Astrocyte of the hippocampus (primary cell): ENCODE measurements at regions not wholly inside any gene's neighbourhood (a gene's known extent, or its start where the extent isn't known, plus 50 kb on each side); places are given as distances from the start of the nearest gene placed in this dataset.

Source experiments
- DNase-seq: peaks from one replicate; pipeline ENCODE4 v3.0.0; 2011; ENCODE audit warnings: low read depth, low spot score

- no peak for DNase-seq
Measured at GRCh38 chr5:2131826-2132496, 249.2 kb upstream of the IRX4 start.

DNA sequence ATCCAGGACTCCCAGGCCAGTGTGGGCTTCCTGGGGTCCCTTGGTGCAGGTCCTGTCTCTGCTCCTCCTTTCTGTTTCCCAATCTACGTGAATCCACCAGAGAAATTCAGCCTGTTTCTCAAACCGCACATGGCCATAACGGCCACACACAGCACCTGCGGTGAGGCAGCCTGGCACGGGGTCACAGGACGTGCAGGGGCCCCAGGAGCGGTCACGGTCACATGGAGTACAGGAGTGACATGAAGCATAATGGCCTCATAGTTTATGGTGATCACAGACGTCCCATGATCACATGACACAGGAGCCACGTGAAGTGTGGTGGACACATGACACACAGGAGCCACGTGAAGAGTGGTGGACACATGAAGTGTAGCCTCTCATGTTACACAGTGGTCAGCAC lies 248.5 kb upstream of the IRX4 start:
- no peak for DNase-seq

GRCh38 chr5:2130361-2130760 lies 247.6 kb upstream of the IRX4 start:
- no peak for DNase-seq

DNA sequence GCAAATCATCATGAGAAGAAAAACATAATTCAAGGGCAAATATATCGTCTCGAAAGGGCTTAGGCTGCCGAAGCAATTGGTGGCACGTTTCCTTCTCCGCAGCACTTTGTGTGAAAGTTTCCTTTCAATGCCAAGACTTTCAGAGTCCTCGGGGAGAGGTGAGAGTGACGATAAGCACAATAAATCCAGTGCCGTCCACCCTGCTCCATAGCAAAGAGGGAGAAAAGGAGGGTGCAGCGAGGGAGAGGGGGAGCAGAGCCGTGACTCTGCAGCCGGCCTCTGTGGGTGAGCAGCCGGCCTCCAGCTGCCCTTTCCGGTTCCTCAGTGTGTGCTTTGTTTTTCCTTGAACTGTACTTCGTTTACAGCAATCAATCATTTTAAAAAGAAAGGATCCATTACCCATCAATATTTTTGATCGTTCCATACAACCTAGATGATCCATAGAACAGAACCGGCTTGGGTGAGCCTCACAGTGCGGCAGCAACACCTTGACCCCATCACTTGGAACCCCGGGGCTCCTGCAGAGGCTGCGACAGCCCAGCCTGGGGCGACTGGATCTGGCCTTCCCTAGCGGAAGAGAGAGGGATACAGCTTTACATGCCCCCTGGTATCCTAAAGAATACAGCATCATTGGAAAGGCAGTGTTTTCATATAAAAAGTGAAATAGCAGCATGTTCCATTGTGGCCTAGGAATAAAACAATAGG lies 247.0 kb upstream of the IRX4 start:
- no peak for DNase-seq

- no peak for DNase-seq
Measured at GRCh38 chr5:2128686-2129355, 246.1 kb upstream of the IRX4 start.

DNA sequence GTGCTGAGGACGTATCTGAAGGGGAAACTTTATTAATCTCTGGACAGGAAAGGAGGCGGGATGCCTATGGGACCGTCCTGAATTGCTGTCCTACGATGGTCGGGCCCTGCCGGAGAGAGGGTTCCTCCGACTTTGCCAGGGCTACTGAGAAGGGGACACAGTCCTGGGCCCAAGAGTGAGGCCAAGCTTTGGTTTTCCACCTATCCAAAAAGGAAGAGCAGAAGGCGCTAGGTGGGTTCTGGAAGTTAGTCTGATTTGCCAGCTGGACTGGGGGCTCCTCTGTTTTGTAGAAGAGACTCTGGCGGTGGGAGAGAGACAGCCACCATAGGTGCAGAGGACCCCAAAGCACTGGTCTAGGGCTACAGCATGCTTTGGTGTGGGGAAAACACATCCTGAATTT lies 243.8 kb upstream of the IRX4 start:
- no peak for DNase-seq

DNA sequence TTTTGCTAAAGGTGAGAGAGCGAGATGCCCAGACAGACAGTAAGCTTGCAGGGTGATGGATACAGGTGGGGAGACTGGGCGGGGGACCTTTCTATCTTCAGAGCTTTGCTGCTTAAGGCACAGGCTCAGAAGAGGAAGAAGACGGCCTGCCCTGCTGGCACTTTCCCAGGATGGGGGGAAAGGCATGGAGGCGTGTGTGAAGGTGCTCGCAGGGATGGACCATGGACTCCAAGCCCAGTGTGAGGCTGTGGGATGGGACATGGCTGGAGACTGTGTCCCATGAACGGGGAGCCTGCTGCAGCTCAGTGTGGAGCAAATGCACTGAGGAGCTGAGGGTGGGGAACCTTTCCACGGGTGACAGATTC lies 243.2 kb upstream of the IRX4 start:
- DNase-seq = no peak

- no peak for DNase-seq
Measured at GRCh38 chr5:2125171-2125900, 242.6 kb upstream of the IRX4 start.

DNA sequence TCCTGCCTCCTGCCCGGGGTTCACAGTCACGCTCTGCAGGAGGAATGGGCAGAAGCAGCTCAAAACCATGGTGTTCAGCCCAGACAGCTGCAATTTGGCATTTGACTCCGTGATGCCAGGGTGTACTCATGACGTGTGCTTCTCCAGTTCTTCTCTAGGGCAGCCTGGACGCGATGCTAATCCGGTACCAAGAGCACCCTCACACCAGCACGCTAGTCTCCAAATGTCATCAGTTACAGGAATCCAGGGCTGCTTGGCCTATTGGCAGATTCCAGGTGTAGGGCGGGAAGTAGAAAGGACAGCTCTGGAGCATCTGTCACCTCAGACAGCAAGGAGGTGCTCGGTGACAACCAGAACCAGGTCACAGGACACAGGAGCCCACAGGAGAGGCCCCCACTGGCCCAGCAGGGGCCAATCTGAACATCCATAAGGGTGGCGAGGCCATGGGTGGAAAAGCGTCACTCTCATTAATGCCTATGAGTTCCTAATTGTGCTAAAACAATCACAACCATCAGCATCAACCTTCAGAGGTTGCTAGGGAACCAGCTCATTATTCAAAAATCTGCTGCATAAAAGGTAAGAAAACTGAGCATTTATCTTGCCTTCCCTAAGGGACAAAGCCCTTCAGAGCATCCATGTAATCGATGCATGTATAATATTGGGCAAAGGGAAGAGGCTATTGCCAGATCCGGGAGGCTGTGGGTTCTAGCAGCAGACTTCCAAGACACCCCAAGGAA lies 241.9 kb upstream of the IRX4 start:
- no peak for DNase-seq

GRCh38 chr5:2123874-2124273 lies 241.1 kb upstream of the IRX4 start:
- no peak for DNase-seq

GRCh38 chr5:2120361-2120760 lies 237.6 kb upstream of the IRX4 start:
- DNase-seq = no peak

DNA sequence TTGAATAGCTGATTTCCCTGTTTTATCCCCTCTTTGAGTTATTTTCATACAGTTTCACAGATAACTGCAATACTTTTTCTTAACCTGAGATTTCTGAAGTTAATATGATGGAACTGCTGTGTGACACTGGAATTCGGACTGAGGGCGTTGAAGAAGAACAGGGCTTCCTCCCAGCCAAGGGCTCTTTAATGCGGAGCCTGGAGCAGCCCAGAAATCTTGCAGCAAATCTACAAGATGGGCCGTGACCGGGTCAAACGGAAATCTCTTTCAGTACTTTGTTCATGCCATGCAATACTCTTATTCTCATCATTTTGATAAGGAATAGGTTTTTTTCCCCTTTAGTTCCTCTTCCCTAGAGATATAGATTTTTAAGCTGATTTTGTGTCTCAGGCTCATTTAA lies 236.8 kb upstream of the IRX4 start:
- DNase-seq = no peak

DNA sequence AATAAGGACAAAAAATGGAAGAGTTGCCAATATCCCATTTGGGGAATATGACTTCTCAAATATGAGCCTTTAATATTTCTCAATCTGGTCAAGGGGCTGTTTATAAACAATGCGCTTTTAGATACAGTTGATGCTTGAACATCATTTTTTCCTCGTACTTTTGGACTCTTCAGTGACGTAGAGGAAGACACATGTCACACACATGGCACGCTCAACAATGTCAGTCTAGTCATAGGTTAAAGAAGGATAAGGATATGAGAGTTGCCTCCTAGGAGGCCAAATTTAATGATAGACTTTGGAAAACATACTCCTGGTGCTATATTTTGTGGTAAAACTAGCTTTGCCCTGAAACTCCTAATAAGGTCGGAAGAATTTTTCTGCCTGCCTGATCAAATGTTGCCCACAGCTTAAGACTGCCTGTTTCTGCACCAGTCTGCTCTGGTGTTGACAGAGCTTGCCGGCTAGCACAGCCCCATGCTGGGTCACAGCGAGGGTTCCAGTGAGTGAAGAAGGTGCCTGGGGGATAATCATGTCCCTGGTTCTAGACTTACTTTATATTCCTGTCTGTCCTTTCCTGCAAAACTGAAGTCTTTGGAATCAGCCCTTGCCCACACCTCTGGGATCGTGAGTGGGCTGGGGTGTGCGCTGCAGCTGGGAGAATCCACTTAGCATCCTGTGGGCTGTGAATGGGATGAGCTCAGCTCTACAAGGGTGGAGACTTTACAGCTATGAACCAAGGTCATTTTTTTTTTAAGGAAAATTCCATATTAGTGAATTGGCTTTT lies 230.8 kb upstream of the IRX4 start:
- no peak for DNase-seq

- DNase-seq = no peak
Measured at GRCh38 chr5:2112173-2113025, 229.7 kb upstream of the IRX4 start.

DNA sequence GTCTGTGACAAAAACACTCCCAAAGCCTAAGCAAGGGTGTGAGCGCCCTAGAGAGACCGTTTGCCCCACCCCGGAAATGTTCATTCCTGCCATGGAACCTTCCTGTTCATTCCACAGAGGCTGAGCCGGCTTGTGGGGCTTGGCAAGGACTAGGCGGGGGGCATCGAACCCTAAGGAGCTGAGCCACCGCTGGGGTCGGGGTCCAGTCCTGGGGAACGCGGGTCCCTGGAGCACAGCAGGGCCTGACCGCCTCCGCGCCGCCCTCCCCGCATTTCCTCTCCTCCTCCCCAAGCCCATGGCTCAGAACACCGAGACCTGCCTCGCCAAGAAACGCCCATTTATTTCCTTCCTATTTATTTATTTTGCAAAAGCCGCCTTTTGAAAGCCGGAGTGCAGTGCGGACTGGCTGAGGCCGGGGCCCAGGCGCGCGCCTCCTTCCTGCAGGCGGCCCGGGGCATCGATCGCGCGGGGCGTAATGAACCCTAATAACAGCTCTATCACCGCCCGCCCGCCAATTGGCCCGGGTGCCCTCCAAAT lies 228.9 kb upstream of the IRX4 start:
- DNase-seq = no peak

DNA sequence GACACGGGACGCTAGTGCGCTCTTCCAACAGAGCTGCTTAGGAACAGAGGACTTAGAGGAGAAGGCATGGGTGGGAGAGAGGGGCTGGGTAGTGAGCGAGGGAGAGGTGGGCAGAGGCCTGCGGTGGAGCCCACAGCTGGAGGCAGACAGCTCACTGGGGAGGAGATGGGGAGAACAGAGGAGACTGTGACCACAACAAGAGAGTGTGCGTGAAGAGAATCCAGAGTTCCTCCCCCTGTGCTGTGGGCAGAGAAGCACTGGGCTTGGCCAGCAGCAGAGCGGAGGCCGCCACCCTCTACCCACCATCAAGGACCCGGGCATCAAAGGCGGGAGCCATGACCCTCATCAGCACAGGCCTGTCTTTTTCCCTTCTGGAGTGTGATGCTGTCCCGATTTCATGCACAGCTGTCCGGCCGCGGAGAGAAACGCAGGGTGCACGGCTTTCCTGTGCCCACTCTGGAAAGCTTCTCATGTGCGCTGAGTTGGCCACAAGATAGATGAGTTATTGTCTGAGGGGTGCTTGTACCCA lies 228.3 kb upstream of the IRX4 start:
- DNase-seq = no peak

- no peak for DNase-seq
Measured at GRCh38 chr5:2110137-2110933, 227.6 kb upstream of the IRX4 start.

- DNase-seq = no peak
Measured at GRCh38 chr5:2109566-2109965, 226.8 kb upstream of the IRX4 start.

- DNase-seq = no peak
Measured at GRCh38 chr5:2106721-2107120, 224.0 kb upstream of the IRX4 start.
